PC-3 (cell line): ENCODE measurements at regions not wholly inside any gene's neighbourhood (a gene's known extent, or its start where the extent isn't known, plus 50 kb on each side); places are given as distances from the start of the nearest gene placed in this dataset.

Experiments
- CTCF ChIP-seq: fragments of 300-600 bp; sonication (generic); conservative IDR thresholded peaks from 2 replicates; pipeline ENCODE4 v1.5.1; 2017; ENCODE audit warnings: antibody characterized with exemption, low read depth, mild to moderate bottlenecking, low read length
- EZH2 ChIP-seq: fragments of 300-600 bp; sonication (generic); IDR thresholded peaks from one replicate; pipeline ENCODE4 v1.6.1; 2017; ENCODE audit warnings: antibody characterized with exemption, mild to moderate bottlenecking, low read length; ENCODE audit not compliant: unreplicated experiment

- no peak for TF ChIP-seq EZH2
- TF ChIP-seq CTCF: no peak
These were observed 55.2 kb upstream of the IL12B start for GRCh38 chr5:159385536-159385935.
